CD1c-positive myeloid dendritic cell (primary cell): ENCODE measurements at regions not wholly inside any gene's neighbourhood (a gene's known extent, or its start where the extent isn't known, plus 50 kb on each side); places are given as distances from the start of the nearest gene placed in this dataset.

ENCODE experiments used
- DNase-seq: peaks from one replicate; pipeline ENCODE4 v3.0.0-alpha.2; 2016; ENCODE audit errors: extremely low spot score

- peak; percentile 5 for DNase-seq
Observed at GRCh38 chr4:120977435-120977997, 55.0 kb upstream of the PRDM5 start.

- no peak for DNase-seq
Observed at GRCh38 chr4:120973207-120973606, 50.7 kb upstream of the PRDM5 start.
